RPMI8226 (cell line): ENCODE measurements at regions not wholly inside any gene's neighbourhood (a gene's known extent, or its start where the extent isn't known, plus 50 kb on each side); places are given as distances from the start of the nearest gene placed in this dataset.

Source experiments
- DNase-seq: peaks from one replicate; pipeline ENCODE4 v3.0.0-alpha.2; 2015

DNA sequence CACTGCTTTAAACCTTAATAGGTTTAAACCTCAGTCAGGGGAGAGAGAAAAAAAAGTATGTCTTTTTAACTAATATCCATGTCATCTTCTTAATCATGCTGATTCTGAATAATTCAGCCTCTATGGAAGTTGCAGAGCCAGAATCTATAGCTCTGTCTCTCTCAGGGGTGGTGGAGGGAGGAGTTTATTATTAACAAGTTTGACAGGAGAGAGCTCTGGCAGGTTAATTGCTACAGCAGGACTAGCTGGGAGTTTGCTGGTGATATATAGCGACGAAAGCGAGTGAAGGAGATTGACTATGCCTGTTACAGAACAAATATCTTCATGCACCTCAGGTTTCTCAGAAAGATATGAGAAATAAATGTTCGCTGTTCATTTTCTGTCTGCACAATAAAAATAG lies 586.4 kb downstream of the TLE4 start:
- no peak for DNase-seq

DNA sequence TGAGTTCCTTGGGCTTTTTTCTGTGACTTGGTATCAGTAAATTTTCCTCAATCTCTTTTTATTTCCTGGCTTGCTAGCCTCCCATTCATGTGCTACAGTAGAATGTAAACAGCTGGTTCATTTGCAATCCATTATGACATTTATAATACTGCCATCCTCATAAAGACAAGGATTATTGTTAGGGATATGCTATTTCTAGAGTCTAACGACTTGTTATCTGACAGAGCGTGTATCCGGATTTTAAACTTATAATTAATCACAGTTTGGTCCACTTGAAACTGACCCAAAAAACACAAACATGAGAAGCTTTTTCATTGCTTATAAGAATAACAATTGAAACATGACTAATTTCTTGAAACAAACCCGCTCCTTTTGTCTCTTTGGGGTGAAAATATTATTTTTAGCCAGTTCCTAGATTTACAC lies 585.8 kb downstream of the TLE4 start:
- no peak for DNase-seq

- DNase-seq, result no peak
These were observed 585.1 kb downstream of the TLE4 start for GRCh38 chr9:80156756-80157472.

DNA sequence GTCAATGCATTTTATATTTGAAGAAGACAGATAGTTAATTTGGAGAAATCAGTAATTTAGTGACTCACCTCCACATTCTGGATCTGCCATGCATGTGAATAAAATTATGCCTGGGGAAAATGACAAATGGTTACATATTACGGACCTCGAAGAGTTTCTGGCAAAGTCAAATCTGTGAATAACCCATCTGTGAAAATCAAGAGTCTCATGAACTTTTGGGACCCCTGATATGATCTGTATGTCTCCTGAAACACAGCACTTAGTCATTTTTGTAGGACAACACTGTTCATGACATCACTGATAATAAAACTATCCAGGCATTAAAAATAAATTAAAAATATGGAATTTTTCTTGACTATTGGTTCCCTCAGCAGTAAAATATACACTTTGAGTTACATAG lies 584.5 kb downstream of the TLE4 start:
- no peak for DNase-seq

GRCh38 chr9:80147866-80148265 lies 576.1 kb downstream of the TLE4 start:
- no peak for DNase-seq

- no peak for DNase-seq
These were observed 574.7 kb downstream of the TLE4 start for GRCh38 chr9:80146466-80146865.

- DNase-seq, result no peak
These were observed 573.1 kb downstream of the TLE4 start for GRCh38 chr9:80144856-80145255.

DNA sequence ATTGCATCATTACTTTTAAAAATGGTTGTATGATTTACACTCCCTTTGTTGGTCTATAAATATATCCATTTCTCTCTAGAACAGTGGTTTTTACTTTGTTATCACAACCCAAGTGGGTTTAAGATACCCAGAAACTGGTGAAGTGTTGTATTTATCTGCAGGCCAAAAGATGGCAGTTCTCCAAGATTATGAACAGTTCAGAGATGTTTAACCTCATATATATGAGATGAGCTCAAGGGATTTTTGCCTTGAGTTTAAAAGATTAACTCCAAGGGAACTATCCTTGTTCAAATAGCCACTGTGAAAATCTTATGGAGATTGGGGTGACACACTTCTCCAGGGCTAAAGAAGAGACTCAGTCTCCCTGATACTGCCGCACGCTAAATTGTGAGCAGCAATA lies 572.6 kb downstream of the TLE4 start:
- no peak for DNase-seq

DNA sequence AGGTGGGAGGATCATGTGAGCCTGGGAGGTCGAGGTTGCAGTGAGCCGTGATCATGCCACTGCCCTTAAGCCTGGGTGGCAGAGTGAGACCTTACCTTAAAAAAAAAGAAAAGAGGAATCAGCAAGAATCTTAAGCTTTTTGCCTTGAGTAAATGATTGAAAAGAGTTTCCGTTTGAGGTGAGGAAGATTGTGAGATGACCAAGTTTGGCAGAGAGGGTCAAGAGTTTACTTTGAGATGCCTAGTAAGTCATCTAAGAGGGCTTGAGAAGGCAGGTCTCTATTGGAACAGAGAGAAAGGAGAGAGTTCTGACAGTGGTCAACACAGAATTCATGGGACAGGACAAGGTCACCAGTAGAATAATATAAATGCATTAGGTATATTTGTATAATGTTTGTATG lies 572.1 kb downstream of the TLE4 start:
- no peak for DNase-seq

DNA sequence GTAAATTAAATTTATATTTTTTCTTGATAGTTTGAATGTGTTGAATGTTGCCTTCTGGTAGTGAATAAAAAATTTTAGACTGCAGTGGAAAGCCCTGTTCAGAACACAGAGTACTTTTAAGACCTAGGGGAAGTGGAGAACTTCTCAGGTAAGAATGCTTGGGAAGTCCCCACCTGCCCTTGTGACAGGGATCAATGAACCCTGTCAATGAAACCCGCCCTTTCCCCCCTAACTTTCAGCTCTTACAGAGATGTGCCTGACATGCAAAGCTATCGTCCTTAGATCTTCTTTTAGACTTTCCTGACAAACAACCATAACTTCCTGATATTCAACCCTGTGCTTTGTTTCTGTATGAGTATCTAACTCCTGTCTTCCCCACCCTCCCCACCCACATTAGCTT lies 562.7 kb downstream of the TLE4 start:
- no peak for DNase-seq

DNA sequence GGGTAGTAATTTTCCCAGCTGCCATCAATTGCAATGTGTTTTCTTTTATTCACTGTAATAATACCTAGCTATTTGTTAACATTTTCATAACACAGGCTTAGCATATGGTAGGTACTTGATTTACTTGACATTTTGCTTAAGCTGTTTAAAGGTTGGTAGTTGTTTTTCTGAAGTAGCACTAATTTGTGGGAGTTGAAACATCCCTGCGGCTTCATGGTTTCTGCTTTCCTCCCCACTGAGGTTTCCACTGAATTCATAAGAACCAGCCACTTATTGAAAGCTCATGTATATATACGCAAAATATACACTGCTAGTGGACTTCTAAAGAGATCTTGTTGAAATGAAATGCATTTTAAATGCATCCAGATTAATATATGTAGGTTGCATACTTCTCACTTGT lies 559.9 kb downstream of the TLE4 start:
- no peak for DNase-seq

- DNase-seq, result no peak
These were observed 556.2 kb downstream of the TLE4 start for GRCh38 chr9:80127920-80128319.

GRCh38 chr9:80125731-80126264 lies 554.0 kb downstream of the TLE4 start:
- no peak for DNase-seq

DNA sequence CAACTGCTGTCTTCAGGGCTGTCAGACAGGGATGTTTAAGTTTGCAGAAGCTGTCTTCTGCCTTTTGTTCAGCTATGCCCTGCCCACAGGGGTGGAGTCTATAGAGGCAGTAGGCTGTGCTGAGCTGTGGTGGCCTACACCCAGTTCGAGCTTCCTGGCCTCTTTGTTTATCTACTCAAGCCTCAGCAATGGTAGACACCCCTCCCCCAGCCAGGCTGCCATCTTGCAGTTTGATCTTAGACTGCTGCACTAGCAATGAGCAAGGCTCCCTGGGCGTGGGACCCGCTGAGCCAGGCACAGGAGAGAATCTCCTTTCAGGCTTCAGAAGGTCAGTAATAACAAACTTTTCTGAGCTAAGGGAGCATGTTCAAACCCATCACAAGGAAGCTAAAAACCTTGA lies 545.3 kb downstream of the TLE4 start:
- no peak for DNase-seq

DNA sequence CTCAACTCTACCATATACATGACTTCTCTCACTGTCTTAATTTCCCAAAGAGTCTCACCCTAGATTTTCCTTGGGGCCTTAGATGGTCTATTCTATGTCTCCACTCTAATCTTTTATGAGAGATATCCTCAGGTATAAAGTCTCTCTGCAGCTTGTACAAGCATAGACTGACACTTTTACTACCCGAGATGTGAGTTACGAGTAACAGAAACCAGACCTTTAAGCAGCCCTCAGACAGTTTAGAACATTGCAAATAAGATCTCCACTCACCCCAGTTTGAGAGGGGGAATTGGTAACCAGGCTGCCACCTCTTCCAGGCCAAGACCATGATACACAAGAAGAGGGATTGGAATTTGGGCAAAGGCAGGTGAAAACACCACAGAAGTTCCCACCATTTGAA lies 542.5 kb downstream of the TLE4 start:
- DNase-seq, result no peak

DNA sequence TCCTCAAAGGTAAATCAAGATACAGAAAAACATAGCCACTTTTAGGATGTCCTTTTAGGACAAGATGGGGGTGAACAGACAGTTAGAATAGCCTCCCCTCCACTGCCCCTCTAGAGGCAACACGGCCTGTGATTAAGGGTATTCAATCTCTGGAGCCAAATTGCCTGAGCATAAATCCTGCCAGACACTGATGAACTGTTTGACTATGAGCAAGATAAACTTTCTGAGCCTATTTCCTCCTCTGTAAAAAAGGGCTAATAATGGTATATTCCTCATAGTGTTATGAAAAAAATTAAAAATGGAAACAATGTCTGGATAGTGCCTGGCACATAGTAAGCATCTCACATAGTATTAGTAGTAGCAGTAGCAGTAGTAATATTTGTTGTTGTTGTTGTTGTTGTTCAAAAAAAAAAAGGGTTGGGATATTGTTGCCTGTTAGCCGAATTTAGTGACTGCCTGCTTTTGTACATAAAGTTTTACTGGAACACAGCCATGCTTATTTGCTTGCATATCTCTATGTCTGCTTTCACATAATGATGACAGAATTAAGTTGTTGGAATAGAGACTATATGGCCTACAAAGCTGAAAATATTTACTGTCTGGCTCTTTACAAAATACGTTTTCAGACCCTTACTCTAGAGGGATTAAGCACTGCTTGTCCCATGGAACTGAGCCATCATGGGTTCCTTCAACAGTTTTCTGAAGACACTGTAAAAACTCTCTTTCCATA lies 536.3 kb downstream of the TLE4 start:
- DNase-seq, result no peak

DNA sequence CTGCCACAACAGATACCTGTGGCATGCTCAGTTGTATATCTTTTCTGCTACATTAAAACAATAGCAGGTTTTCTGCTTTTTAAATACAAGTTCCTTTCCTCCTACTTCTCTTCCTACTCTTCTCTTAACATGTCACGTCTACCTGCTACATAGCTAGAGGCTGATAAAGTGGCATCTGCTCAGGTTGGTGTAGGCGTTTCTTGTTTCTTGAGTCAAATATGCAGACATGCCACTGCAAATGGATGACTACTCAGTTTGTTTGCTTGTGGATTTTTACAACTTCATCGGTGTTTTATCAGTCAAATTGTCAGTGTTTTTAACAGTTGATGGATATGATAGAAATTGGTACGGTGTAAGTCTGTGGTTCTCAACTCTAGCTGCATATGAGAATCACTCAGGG lies 525.7 kb downstream of the TLE4 start:
- no peak for DNase-seq

DNA sequence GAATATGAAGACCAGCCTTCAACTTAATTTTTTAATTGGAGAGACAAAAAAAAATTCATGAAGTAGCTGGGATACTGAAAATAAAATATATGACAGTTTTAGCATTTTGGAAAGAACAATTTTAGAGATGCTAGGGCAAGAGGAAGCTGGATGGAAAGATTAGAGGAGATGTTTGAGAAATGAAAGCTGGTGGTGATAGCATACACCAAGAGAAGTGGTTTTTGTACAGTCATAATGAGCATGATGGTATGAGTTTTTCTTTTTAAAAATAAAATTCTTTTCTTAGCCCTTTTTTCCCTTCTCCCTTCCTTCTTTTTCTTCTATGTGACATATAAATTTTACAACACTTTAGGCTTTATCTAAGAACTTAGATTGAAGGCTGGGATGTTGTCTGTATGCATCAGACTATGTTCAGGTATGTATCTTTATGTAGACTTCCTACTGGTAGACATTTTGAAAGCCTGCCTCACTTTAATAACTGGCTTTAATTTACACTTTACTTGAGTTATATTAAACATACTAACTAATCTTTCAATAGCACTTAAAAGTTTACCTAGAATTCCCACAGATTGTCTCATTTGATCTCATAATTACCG lies 522.5 kb downstream of the TLE4 start:
- no peak for DNase-seq

- DNase-seq, result no peak
These were observed 521.9 kb downstream of the TLE4 start for GRCh38 chr9:80093695-80094094.

DNA sequence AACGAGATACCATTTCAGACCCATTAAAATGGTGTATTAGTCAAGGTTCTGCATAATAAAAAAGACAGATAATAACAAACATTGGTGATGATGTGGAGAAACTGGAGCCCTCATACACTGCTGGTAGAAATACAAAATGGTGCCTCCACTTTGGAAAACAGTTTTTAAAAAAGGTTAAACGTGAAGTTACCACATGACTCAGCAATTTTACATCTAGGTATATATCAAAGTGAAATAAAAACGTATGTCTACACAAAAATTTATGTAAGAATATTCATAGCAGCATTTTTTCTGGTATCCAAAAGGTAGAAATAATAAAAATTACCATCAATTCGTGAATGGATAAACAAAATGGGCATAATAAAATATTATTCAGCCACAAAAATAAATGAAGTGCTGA lies 519.8 kb downstream of the TLE4 start:
- DNase-seq, result no peak

DNA sequence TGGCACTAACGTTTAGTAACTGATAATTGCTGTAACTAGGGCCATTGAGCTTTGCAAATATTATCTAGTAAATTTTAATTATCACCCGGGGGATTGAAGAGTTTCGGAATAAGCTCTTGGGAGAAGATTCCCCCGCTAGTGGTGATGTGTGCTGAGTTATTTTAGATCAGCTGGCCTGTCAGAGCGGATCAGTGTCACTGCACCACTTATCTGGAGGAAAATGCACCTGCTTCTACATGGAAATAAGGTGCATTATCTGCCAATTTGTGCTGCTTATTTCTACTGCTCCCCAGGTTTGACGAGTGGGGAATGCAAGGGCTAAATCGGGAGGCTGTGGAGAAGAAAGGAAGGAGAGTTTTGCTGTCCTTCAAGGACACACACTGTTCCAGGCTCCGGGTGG lies 518.6 kb downstream of the TLE4 start:
- no peak for DNase-seq

DNA sequence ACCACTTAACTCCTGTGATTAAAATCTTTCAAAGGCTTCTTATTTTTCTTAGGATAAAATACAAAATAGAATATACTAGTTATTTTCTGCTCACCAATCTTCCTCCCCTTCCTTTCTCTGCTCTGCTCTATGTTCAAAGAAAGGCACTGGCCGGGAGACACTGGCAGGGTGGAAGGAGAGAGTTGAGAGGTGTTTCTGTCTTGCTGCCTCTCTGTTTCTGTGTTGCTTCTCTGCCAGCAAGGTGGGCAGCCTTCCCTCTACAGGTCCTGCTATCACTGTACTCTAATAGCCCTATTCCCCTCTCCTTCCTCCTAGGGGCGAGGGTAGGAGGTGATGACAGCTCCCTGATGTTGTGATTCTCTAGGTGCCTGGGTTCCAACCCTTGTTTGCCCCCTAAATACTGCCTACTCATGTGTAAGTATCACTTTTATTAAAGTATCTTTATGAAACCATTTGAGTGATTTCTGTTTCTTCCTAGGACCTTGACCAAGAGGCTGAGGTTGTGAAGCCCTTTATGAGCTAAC lies 515.1 kb downstream of the TLE4 start:
- DNase-seq, result no peak

GRCh38 chr9:80086386-80086785 lies 514.6 kb downstream of the TLE4 start:
- DNase-seq, result no peak

DNA sequence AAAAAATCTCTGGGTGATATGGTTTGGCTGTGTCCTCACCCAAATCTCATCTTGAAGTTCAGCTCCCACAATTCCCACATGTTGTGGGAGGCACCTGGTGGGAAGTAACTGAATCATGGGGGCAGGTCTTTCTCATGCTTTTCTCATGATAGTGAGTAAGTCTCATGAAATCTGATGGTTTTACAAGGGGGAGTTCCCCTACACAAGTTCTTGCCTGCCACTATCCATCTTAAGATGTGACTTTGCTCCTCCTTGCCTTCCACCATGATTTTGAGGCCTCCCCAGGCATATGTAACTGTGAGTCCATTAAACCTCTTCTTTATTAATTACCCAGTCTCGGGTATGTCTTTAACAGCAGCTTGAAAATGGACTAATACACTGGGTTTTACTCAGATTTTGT lies 513.9 kb downstream of the TLE4 start:
- DNase-seq, result no peak
